Breast epithelium (tissue), 3 donors: ENCODE measurements at regions not wholly inside any gene's neighbourhood (a gene's known extent, or its start where the extent isn't known, plus 50 kb on each side); places are given as distances from the start of the nearest gene placed in this dataset.

Source experiments
- CTCF ChIP-seq, 3 donors: fragments of 450-650 bp; IDR thresholded peaks; one replicate each; pipeline ENCODE4 v1.5.1; 2016 to 2017; ENCODE audit warnings: antibody characterized with exemption in 3 of 3, mild to moderate bottlenecking in 3 of 3, moderate library complexity in 3 of 3
- POLR2A ChIP-seq: fragments of 450-650 bp; IDR thresholded peaks from one replicate; pipeline ENCODE4 v1.6.1; 2016; ENCODE audit warnings: antibody characterized with exemption, mild to moderate bottlenecking, moderate library complexity

- TF ChIP-seq CTCF (IDR thresholded peaks at IDR 0.05) (no peak), POLR2A (no peak)
Observed at GRCh38 chr4:108334031-108334430, 165.3 kb upstream of the LEF1 start.
